HG02870 (cell line): ENCODE measurements at regions not wholly inside any gene's neighbourhood (a gene's known extent, or its start where the extent isn't known, plus 50 kb on each side); places are given as distances from the start of the nearest gene placed in this dataset.

Source experiments
- ATAC-seq: cut with Tn5 transposase; IDR thresholded peaks from one replicate; pipeline ENCODE4 v1.9.1; 2021; ENCODE audit warnings: mild to moderate bottlenecking, moderate library complexity; ENCODE audit not compliant: unreplicated experiment

DNA sequence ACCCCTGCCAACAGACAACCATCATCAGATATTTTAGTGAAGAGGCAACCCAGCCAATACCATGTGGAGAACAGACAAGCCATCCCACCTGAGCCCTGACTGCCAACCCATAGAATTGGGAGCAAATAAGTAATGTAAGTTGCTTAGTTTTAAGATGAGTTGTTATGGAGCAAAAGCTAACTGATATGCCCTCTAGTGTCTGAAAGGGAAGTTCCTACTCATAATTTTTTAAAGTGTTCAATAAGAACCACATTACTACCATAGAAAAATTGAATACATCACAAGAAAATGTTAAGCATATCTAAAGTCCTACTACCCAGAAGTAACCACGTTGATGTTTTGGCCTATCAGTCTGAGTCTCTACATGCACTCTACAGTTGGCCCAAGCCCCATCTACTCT is 50.8 kb upstream of the SLC36A4 start:
- no peak for ATAC-seq

GRCh38 chr11:93249459-93250220 is 51.8 kb upstream of the SLC36A4 start:
- ATAC-seq = no peak

GRCh38 chr11:93250326-93250725 is 52.5 kb upstream of the SLC36A4 start:
- ATAC-seq = no peak

GRCh38 chr11:93251922-93252321 is 54.1 kb upstream of the SLC36A4 start:
- ATAC-seq = no peak

- no peak for ATAC-seq
Observed at GRCh38 chr11:93253111-93253510, 55.3 kb upstream of the SLC36A4 start.

DNA sequence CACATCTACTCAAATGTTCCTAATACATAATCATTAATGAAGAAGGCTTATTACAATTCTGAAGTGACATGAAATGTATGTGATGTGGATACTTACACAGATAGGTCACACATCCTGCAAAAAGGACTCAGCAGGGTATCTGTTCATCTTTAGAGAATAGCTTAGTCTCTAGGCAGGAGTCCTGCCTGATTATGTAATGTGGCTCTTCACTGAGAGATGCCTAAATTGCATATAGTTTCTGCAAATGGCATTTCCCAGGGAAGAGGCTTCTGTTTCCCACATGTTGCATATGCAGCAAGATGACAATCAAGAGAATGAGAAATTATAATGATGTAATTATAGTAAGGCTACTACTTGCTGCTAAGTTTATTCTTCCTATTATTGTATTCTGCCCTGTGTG is 58.8 kb upstream of the SLC36A4 start:
- ATAC-seq = no peak

- no peak for ATAC-seq
Observed at GRCh38 chr11:93267383-93267782, 63.2 kb upstream of the DEUP1 start.

DNA sequence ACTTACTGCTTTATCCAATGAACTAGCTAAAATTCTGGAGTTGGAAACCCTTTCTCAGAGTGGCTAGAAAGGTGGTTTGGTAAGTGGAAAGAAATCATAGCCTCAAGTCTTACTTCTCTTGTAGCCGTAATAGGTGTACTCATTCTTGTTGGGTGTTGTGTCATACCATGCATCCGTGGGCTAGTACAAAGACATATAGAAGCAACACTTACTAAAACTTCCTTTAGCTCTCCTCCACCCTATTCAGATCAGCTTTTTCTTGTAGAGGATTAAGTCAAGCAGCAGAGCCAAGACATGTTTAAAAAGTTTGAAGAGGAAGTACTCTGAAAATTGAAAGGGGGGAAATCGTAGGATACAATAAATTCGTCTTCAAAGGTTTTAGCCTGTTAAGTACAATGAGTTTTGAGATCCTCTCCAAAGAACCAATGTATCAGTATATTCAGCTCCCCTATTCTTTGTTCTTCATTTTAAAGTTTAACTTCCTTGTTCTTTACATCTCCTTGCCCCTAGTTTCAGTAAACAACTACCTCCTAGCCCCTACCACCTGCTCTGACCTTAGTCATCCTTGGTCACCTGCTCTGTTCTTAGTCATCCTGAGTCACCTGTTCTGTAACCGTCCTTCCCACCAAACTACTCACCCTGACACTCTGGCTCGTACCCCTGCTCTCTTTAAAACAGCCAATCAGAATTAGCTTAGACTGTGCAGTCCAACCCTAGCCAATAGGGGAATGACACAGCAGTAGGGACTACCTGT is 62.1 kb upstream of the DEUP1 start:
- no peak for ATAC-seq

DNA sequence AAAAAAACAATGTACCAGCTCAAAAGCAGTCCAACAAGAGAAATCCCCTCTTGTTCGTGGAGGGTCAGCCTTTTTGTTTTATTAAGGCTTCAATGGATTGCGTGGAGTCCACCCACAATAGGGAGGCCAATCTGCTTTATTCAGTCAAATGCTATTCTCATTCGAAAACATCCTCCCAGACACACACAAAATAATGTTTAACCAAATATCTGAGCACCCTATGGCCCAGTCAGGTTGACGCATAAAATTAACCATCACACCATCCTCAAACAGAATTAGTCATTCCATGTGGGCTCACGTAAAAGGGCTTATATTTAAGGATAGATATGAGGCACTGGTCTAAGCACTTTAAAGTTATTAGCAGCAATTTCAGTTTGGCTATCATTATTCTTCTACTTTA is 58.9 kb upstream of the DEUP1 start:
- no peak for ATAC-seq

GRCh38 chr11:93274851-93275250 is 55.7 kb upstream of the DEUP1 start:
- no peak for ATAC-seq

DNA sequence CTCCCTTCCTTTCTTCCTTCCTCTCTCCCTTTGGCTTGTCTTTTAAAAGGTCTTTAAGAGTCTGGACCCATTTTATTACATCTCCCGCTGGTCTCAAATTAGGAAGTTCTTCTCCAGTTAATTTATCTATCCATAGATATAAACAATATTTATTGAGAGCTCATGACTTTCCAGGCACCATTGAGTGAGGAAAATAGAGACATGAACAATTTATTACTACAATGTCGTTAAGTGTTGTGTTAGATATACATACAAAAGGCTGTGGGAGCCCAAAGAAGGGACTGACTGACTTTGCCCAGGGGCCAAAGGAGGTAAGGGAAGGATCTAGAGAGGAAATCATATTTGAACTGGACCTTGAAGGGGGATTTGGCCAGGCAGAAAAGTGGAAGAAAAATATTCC is 51.6 kb upstream of the DEUP1 start:
- no peak for ATAC-seq

GRCh38 chr11:93279851-93280347 is 50.6 kb upstream of the DEUP1 start:
- ATAC-seq = peak; percentile 96
